OCI-LY7 (cell line): ENCODE measurements at regions not wholly inside any gene's neighbourhood (a gene's known extent, or its start where the extent isn't known, plus 50 kb on each side); places are given as distances from the start of the nearest gene placed in this dataset.

Experiments
- CTCF ChIP-seq: fragments of 200-600 bp; sonication (generic); conservative IDR thresholded peaks from 2 replicates; pipeline ENCODE4 v1.5.1; 2014; ENCODE audit warnings: mild to moderate bottlenecking, antibody characterized with exemption, low read length, moderate library complexity, mixed read lengths
- EZH2phosphoT487 ChIP-seq: fragments of 200-600 bp; sonication (generic); IDR thresholded peaks from 2 replicates; pipeline ENCODE4 v1.6.1; 2018; ENCODE audit warnings: low read depth, borderline replicate concordance, mild to moderate bottlenecking, mixed run types, antibody characterized with exemption, low read length, moderate library complexity, mixed read lengths

GRCh38 chr5:103458497-103459040 is 104.0 kb downstream of the NUDT12 start:
- TF ChIP-seq CTCF (no peak), EZH2phosphoT487 (no peak)
